GM21576 (cell line): ENCODE measurements at regions not wholly inside any gene's neighbourhood (a gene's known extent, or its start where the extent isn't known, plus 50 kb on each side); places are given as distances from the start of the nearest gene placed in this dataset.

ENCODE experiments used
- ATAC-seq: cut with Tn5 transposase; IDR thresholded peaks from one replicate; pipeline ENCODE4 v1.9.1; 2021; ENCODE audit warnings: mild to moderate bottlenecking, moderate library complexity; ENCODE audit not compliant: unreplicated experiment

DNA sequence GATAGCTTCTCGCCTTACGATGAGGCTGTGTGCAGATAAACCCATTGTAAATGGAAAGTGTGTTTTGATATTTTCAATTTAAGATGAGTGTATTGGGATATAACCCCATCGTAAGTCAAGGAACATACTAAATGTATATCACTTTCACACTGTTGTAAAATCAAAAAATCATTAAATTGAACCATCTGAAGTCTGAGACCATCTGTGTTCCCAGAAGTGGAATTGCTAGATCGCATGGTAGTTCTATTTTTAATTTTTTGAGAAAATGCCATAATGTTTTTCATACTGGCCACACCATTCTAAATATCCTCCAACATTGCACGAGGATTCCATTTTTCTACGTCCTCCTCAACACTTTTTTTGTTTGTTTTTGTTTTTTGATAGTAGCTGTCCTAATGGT lies 209.1 kb upstream of the MTPN start:
- ATAC-seq, result no peak

DNA sequence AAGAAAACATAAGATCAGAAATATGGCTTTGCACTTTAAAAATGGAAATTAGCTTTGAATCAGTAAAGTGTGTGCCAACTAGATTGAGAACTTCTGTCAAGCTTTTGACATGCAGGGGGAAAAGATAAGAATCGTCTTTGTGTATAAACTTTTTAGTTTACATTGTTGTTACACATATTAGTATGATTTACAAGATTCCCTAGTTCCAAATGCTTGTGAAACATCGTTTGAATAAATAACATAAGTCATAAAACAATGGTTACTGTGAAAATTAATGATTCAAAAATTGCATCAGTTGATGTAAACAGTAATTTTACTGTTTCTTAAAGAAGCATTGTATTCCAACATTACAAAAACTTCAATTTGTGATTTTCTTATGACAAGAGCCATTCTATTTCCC lies 207.6 kb upstream of the MTPN start:
- no peak for ATAC-seq

DNA sequence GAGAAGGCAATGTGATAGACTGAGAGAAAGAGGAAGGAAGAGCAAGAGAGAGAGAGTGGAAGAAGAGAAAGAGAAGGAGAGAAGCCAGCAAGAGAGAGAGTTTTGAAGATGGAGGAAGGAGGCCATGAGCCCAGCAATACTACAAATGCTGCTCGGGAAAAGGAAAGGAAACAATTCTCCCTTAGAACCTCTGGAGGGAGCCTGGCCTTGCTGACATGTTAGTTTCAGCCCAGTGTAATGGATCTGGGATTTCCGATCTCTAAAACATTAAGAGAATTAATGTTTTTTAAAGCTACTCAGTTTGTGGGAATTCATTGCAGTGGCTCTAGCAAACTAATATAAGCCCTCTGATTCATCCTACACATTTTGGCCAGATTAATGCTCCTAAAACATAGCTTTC lies 206.8 kb upstream of the MTPN start:
- no peak for ATAC-seq

DNA sequence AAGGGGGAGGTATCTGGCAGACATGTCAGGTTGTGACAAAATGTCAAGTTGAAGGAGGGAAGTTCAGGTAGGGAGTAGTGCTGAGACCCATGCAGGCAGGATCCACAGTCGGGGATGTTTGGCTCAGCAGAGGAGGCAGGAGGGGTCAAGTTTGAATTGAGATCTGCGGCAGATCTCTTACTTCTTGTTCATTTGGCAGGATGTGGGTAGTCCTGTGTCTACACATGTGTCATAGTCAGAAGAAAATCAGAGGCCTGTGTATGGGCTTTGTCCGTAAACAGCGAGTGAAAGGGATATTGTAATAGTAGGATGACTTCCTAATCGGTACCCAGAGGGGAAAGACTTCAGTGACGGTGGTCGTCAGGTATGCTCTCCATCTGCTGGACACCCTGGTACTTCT lies 203.8 kb upstream of the MTPN start:
- no peak for ATAC-seq

DNA sequence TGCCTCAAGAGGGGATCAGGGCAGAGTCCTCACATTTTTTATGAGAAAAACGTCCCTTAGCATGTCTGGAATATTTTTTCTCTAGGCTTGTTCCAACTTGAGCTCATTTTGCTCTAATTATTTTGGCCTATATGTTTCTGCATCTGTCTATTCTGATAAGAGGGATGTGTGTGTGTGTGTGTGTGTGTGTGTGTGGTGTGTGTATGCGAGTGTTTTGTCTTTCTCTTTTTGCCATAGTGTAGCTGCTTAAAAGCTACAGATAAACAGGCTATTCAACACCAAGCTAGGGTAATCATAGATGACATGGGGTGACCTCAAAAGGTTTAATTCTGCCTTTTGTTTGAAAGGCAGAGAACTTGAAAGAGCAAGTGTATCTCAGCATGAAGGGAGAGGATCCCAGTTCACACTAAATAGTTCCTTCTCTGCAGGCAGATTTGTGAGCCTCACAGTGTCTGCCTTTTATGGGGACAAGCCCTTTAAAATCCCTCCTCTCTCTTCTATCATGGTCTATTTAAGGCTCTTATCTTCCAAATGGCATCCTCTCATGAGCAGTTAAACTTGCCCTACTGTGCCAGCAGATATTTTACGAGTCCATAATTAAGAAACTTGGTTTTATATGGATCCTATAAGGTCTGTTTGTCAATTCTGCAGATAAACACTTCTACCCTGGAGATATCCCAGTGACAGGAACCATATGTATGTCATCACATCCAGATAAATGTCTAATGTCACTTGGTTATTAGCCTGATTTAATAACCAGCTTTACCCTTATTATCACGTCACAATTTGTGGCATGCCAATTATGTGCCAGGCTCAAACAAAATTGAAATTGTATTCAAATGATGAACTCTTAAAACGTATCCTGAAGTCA lies 202.9 kb upstream of the MTPN start:
- ATAC-seq, result no peak

DNA sequence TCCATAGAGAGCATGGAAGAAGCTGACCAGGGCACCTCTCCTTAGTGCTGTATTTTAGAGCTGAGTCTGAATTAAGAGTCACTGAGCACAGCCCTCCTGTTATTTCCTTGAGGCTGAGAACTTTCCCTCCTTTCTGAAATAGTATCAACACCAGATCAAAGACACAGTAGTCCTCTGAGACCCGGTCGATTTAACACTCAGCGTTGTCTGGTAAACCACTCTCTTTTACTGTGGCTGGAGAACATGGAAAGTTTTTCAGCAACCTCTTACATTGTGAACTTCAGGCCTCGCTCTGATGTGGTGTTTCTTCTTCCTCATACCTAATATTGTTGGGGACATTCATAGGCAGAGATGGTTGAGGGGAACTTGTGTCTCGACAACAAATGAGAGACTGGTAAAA lies 202.0 kb upstream of the MTPN start:
- no peak for ATAC-seq

DNA sequence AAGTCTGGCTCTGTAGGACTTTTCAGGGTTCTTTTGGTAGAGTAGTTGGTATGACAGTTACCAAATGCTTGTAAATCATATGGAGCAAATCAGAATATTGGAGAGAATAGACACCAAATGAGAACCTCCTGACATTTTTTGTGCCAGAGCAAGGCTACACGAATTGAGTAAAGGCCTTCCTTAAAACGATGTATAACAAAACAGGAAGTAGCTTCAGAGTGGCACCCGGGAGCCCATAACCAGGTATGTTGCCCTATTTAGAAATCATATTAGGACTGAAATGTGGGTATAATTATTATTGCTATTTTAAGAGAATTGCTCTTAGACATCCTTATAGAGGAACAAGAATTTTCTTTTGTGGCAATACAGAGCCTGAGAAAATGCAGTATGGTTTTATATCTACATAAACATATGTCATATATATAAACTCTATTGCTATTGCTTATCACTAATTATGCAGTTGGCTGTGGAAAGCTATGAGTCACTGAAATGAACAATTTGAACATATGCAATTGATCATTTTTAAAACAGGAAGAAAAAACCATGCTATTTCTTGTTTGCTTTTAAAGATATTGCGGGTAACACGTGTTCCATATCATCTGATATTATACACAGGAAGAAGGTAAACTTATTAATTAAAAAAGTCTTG lies 197.4 kb upstream of the MTPN start:
- no peak for ATAC-seq

DNA sequence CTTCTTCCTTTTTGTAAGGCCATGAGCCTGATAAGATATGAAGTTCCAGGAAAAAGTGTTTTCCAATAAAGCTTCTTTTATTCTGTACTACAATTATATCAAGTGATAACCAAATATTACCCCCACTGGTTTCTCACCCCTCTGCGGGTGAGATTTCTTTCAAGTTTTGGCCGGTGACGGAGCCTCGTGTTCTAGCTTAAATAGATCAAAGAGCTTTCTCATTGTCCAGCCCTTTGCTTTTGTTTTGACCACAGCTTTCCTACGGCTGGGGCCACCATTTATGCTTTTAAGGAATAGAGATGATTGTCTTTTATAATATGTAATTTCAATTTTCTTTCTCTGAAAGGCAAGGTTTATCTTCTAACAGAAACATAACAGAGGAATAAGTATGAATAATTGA lies 196.7 kb upstream of the MTPN start:
- ATAC-seq, result no peak

DNA sequence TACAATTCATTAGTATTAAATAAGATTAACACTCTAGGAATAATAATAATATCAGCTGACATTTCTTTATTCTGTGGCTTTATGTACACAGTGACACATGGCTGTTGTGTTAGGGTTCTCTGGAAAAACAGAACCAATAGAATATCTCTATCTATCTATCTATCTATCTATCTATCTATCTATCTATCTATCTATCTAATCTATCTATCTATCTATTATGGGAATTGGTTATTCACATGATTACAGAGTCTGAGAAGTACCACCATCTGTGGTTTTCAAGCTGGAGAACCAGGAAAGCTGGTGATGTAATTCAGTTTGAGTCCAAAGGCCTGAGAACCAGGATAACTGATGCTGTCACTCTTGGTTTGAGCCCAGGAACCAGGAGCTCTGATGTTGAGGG lies 194.1 kb upstream of the MTPN start:
- no peak for ATAC-seq

DNA sequence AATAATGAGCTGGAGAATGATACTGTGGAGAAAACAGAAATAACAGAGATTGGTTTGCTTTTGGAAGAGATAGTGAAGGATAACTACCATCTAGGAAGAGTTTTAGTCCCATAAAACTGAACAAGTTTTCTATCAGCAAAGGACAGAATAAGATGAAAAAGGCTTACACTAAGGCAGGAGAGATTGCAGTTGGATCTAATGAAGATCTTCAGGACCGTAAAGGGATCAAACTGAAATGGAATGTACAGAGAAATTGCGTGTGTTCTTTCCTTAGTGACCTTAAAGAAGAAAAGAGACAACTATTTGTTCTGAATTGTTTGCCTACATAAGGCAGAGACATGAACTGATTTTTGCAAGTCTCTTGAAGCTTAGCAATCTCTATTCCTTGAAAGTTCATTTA lies 191.7 kb upstream of the MTPN start:
- ATAC-seq, result no peak

DNA sequence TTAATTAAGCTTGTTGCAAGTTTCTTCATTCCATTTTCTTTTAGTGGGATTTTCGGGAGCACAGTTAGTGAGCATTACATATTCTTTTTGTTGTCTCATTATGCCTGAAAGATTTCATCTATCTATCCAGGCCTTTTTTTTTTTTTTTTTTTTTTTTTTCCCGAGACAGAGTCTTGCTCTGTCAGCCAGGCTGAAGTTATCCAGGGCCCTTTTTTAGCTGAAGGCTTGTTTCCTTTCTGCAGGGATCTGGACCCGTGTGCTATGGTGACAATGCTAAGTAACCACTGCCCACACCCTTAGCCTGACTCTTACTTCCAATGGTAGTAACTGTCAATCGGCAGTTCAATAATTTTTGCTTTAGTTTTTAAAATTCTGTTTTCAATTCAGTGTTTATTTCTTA lies 190.8 kb upstream of the MTPN start:
- ATAC-seq, result no peak

DNA sequence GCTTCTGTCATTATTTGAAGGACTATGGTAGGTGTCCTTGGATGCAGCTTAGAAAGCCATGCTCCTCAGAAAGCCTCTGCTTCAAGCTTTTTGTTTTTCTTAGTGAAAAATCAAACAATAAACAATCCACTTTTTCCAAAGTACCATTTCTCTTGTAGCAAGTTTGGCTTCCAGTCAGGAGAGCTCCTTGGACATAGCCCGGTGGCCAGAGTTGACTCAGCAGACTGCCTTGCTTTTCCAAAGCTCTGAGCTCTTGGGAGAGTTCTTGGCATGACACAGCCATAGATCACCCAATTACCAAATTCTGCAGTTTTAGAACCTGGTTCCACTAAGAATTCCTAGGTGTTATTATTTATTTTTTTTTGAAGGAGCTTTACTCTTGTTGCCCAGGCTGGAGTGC lies 189.4 kb upstream of the MTPN start:
- no peak for ATAC-seq

DNA sequence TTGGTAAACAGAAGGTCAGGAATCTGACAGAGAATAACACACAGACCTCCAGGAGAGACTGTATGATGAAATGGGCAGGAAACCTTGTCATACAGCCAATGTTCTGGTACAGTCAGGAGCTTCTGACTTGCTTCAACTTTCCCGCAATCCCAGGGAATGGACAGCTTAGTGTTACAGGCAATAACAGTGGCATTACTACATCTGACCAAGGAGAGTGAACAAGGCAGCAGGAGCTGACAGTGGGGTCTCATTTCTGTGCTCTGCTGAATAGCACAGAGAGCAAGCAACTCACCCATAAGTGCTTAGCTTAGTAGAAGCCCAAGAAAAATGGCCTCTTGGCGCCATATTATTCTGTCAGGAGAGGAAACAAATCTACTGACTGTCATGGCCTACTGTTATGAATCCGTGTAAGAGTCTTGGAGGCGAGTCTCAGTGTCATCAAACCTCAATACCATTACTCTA lies 186.2 kb upstream of the MTPN start:
- no peak for ATAC-seq

DNA sequence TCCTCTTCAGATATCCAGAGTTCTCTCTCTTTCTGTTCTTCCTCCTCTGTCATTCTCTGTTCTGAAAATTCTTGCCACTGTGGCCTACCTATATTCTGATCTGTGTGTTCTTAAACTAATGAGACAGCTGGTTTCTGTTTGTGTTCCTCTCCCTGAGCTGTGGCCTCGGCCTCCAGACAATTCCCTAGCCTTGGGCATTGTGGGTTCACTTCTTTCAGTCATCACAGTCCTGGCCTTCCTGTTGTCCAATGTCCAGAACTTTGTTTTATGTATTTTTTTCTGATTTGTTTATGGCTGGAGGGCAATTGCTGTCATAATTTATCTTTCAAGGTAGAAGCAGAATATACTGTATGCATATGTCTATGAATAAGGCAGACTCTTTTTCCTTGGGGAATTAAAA lies 173.2 kb upstream of the MTPN start:
- ATAC-seq, result no peak

DNA sequence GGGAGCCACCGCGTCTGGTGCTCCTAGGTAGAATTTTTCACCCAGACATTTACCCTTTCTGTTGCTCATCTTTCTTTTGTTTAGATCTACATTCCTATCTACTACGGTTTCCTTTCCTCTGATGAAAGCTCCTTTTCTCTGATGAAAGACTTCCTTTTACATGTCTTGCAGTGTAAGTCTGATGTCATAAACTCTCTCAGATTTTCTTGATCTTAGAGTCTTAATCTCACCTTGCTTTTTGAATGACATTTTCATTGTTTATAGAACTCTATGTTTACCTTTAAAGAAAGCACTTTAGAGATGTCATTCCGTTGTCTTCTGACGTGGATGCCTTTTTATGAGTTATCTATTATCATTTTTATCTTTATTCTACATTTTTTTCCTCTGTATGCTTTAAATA lies 171.8 kb upstream of the MTPN start:
- ATAC-seq, result no peak

DNA sequence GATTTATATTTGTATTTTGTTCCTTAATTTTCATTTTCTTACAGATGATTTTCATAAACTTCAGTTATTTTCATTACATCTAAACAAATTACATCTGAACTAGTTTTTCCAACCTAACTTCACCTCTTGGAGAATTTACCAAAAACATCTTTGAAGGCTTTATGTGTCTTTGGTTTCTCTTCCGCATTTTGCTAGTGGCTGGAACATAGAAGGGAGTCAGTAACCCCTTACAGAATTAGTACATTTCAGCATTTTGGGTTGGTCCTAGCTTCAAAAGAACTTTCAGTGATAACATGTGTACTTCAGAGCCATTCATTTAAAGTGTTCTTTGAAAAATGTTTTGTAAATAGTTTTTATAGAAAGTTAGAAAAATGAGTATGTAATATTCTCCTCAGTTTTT lies 169.8 kb upstream of the MTPN start:
- no peak for ATAC-seq

DNA sequence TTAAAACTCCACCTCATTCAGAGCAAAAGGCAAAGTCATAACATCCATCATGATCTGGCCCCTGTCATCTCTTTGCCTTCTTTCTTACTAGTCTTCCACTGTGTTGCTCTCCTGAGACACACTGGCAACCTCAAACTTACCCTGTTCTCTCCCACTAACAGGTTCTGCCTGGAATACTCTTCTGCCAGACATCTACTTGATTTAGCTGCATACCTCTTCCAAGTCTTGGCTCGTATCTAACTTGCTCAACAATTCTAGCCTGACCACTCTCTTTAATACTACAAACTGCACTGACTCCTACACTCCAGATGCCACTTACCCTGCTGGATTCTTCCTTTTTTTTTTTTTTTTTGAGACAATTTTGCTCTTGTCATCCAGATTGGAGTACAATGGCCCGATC lies 167.0 kb upstream of the MTPN start:
- ATAC-seq, result no peak

DNA sequence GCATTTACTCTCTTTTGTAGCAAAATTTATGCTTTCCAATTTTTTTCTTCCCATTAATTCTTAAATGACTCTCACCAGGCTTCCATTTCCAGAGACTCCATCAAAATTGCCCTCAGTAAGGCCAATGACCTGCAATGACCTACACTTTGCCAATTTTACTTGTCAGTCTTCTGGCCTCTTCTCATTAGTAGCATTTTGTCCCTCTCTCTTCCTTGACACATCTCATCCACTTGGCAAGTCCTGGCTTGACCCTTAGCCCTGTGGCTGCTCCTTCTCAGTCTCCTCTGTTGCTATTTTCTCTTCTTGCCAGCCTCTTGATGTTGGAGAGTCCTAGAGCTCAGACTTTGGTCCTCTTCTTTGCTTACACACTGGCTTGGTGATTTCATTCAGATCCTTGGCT lies 166.1 kb upstream of the MTPN start:
- ATAC-seq, result no peak

DNA sequence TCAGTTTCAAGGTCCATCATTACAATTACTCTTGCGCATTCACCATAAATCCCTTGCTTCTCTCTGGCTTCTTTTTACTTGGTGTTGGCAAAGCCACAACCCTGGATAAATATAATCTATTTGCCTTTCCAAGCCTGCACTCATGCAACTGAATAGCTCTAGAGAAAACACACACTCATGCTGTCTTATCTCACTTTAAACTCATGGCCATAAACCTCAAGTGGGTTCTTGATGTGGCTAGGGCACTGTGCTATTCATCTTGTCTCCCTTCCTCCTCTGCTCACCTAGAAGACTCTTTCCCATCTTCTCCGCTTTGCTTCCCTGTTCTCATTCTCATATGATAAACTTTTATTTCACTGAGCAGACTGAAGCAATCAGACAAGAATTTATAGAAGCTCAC lies 165.4 kb upstream of the MTPN start:
- no peak for ATAC-seq

DNA sequence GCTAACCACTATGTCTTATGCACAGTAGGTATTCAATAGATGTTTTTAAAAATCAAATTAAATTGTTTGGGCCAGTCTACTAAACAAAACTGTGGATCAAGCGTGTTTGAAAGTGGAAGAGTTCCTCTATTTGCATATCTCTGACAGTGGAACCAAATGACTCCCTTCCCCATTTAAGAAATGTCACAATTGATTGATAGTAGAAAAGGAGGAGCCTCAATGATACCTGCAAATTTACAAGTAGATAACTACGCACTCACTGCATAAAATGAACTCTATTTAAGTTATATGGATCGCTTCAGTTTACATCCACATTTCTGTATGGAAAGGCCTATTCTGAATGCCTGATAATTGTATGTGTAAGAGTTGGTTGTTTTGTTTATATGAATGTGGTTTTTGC lies 163.3 kb upstream of the MTPN start:
- no peak for ATAC-seq

DNA sequence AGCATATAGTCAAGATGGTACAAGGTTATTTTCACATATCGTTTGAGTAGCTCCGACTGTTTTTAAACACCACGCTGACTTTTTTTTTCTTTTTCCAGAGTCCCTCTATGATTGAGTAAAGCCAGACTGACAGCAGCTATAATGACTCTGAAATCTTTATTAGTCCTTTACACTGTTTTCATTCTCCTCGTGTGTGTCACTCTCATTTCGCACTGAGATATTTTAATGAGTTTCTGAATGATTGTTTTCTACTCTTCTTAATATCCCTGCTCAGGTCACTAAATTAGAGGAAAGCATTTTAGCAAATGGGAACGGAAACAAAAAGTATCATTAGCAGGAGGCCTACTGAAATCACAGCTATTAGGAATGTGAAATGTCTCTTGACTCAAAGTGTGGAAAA lies 162.3 kb upstream of the MTPN start:
- ATAC-seq, result no peak

DNA sequence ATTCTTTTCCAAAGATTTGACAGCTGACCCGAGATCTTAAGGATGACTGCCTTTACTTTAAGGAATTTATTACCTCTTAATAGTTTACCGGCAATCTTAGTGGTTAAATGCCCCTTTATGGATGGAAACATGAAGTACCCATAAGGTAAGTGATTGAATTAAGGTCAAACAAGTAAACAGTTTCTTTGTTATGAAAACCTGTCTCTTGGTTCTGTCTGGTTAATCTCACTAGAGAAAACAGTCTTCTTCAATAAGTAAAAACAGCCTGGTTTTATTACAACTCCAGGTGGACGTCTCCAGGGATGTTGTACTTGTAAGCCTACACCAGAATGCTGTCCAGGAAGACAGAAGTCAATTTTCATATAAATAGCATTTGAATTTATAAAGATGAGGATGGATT lies 161.8 kb upstream of the MTPN start:
- no peak for ATAC-seq
